ENCODE measurements at regions not wholly inside any gene's neighbourhood (a gene's known extent, or its start where the extent isn't known, plus 50 kb on each side); places are given as distances from the start of the nearest gene placed in this dataset.

- Histone ChIP-seq H3K36me3 (no peaks in the 10 kb centered on the region), H3K9me3 (peaks cover 0 to 7% (median 0%) of the 10 kb centered on the region in 4 donors), H3K4me1 (no peaks in the 10 kb centered on the region), H3K27ac (no peak overlapping the region), H3K27me3 (no peaks in the 10 kb centered on the region), H3K4me3 (no peak overlapping the region)
- intact Hi-C loops (cut with DNase I; ENCODE audit: low total_unique reads): no loop called here
- no peak for DNase-seq
- no peak for TF ChIP-seq EP300 (IDR thresholded peaks at IDR 0.05)
- TF ChIP-seq POLR2AphosphoS5 (IDR thresholded peaks at IDR 0.05): no peak
- no peak for TF ChIP-seq POLR2A (IDR thresholded peaks at IDR 0.05)
- no peak for TF ChIP-seq CTCF (IDR thresholded peaks at IDR 0.05)
- 79 to 87% (median 84%) methylated on average over 1 of the region's 1 CpG for WGBS, 5 donors
Measured at GRCh38 chr1:78339490-78339889, 151.3 kb upstream of the PTGFR start.

- Histone ChIP-seq H3K4me3 (no peak overlapping the region), H3K9me3 (peaks cover 0 to 7% (median 0%) of the 10 kb centered on the region in 4 donors), H3K27me3 (no peaks in the 10 kb centered on the region), H3K36me3 (no peaks in the 10 kb centered on the region), H3K27ac (no peak overlapping the region), H3K4me1 (no peaks in the 10 kb centered on the region)
- DNase-seq: no peak
- no peak for TF ChIP-seq POLR2AphosphoS5 (IDR thresholded peaks at IDR 0.05)
- TF ChIP-seq EP300 (IDR thresholded peaks at IDR 0.05): no peak
- no peak for TF ChIP-seq POLR2A (IDR thresholded peaks at IDR 0.05)
- TF ChIP-seq CTCF (IDR thresholded peaks at IDR 0.05): no peak
- intact Hi-C loops (cut with DNase I; ENCODE audit: low total_unique reads): no loop called here
Measured at GRCh38 chr1:78340006-78340405, 150.8 kb upstream of the PTGFR start.

- intact Hi-C loops (cut with DNase I; ENCODE audit: low total_unique reads): no loop called here
- no peak overlapping the region for H3K27ac ChIP-seq
- no peaks in the 10 kb centered on the region for H3K27me3 ChIP-seq
- no peak overlapping the region for H3K4me3 ChIP-seq
- no peaks in the 10 kb centered on the region for H3K9me3 ChIP-seq
- H3K4me1 ChIP-seq: no peaks in the 10 kb centered on the region
- DNase-seq: no peak
- H3K36me3 ChIP-seq: no peaks in the 10 kb centered on the region
- TF ChIP-seq CTCF (IDR thresholded peaks at IDR 0.05): no peak
- TF ChIP-seq POLR2AphosphoS5 (IDR thresholded peaks at IDR 0.05): no peak
- no peak for TF ChIP-seq EP300 (IDR thresholded peaks at IDR 0.05)
- TF ChIP-seq POLR2A (IDR thresholded peaks at IDR 0.05): no peak
Measured at GRCh38 chr1:78348496-78349284, 142.1 kb upstream of the PTGFR start.

GRCh38 chr1:78351551-78352216 lies 139.1 kb upstream of the PTGFR start:
- DNase-seq: no peak
- TF ChIP-seq EP300 (IDR thresholded peaks at IDR 0.05) (no peak), CTCF (IDR thresholded peaks at IDR 0.05) (no peak), POLR2AphosphoS5 (IDR thresholded peaks at IDR 0.05) (no peak), POLR2A (IDR thresholded peaks at IDR 0.05) (no peak)
- WGBS, 5 donors: 82 to 89% (median 87%) methylated on average over 2 of the region's 2 CpGs

More at GRCh38 chr1:78351551-78352216, 139.1 kb upstream of the PTGFR start:
- Histone ChIP-seq H3K27me3 (no peaks in the 10 kb centered on the region), H3K27ac (no peak overlapping the region), H3K4me1 (peaks cover 0 to 7% (median 0%) of the 10 kb centered on the region in 4 donors), H3K4me3 (no peak overlapping the region), H3K9me3 (no peaks in the 10 kb centered on the region), H3K36me3 (no peaks in the 10 kb centered on the region)
- intact Hi-C loops (cut with DNase I; ENCODE audit: low total_unique reads): no loop called here
